ENCODE measurements at regions not wholly inside any gene's neighbourhood (a gene's known extent, or its start where the extent isn't known, plus 50 kb on each side); places are given as distances from the start of the nearest gene placed in this dataset.

DNA sequence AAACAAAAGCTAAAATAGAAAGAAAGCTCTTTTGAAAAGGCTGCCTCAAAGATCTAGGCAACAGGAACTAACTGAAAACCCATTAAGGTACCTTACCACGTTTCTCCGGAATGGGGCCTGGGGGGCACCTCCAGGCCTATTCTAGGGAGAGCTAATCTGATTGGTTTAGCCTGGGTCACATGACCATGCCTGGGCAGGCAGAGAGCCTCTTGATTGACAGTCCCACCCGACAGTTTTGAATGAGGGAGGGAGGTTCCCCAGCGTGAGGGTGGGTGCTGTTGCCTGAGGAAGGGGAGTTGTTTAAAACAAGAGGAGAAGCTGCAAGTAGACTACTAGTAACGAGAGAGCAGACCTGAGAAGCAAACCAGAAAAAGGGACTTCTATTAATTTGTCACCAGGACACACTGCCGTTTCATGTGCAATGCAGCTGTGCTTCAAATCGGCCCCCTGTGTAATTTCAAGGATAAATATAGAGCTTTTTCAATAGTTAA, 143.4 kb upstream of the HS3ST2 start:
- Histone ChIP-seq H4K91ac (ENCODE audit: insufficient read length, low read depth, low read length) (no peak overlapping the region), H3K9ac (ENCODE audit: extremely low read depth, insufficient read length, low read length) (no peak overlapping the region), H3K23ac (ENCODE audit: insufficient read length, low read depth, low read length) (no peak overlapping the region), H2AK5ac (ENCODE audit: insufficient read length, low read length) (no peak overlapping the region), H3T11ph (ENCODE audit: low read length) (no peak overlapping the region), H4K20me1 (ENCODE audit: control insufficient read depth, insufficient read depth, insufficient read length) (no peaks in the 10 kb centered on the region), H2BK120ac (ENCODE audit: low read depth, low read length, poor library complexity, severe bottlenecking) (no peak overlapping the region), H3K56ac (ENCODE audit: insufficient read length, low read depth, low read length) (no peak overlapping the region), H3K18ac (ENCODE audit: insufficient read length, low read depth, low read length) (no peak overlapping the region), H3K27me3 (ENCODE audit: insufficient read depth, low read length) (no peaks in the 10 kb centered on the region), H3K79me2 (ENCODE audit: insufficient read depth, low read length) (no peaks in the 10 kb centered on the region), H3K79me1 (ENCODE audit: insufficient read depth, low read depth, low read length, poor library complexity, severe bottlenecking) (no peaks in the 10 kb centered on the region), H2BK15ac (ENCODE audit: low read depth, low read length) (no peak overlapping the region), H3K4ac (ENCODE audit: low read depth, low read length) (no peak overlapping the region), H2AFZ (ENCODE audit: low read length) (peak overlapping the region; percentile 53), H3K4me1 (ENCODE audit: insufficient read depth, low read length) (peaks cover 2% of the 10 kb centered on the region; the same call in 1 of the 2 replicates), H3K23me2 (ENCODE audit: insufficient read length, low read depth, low read length, poor library complexity, severe bottlenecking) (peaks cover 2% of the 10 kb centered on the region), H3K9me3 (ENCODE audit: control insufficient read depth, low read depth, low read length) (no peaks in the 10 kb centered on the region), H3K14ac (ENCODE audit: insufficient read depth, low read length) (no peak overlapping the region), H2BK5ac (ENCODE audit: insufficient read length, low read length) (no peak overlapping the region), H2BK12ac (ENCODE audit: insufficient read length, low read depth, low read length) (no peak overlapping the region), H4K8ac (replicated peaks; ENCODE audit: insufficient read length, low read depth, low read length) (no peak overlapping the region), H3K27ac (ENCODE audit: insufficient read length, low read depth, low read length) (no peak overlapping the region), H2BK20ac (ENCODE audit: low read depth, low read length, poor library complexity, severe bottlenecking) (no peak overlapping the region), H4K5ac (ENCODE audit: insufficient read length, low read depth, low read length) (peak overlapping the region; percentile 19), H3K4me2 (ENCODE audit: insufficient read depth, insufficient read length, low read length) (no peak overlapping the region)
- Mint-ChIP-seq H3K4me1 (peaks cover 0 to 2% of the 10 kb centered on the region in 2 experiments; a peak in 1 of 4 replicates), H3K27me3 (ENCODE audit: low read depth) (no peaks in the 10 kb centered on the region), H3K9me3 (no peaks in the 10 kb centered on the region), H3K27ac (no peak overlapping the region), H3K4me3 (no peak overlapping the region), H3K36me3 (ENCODE audit: insufficient read depth in 1 of 3, low read depth in 3 of 3) (no peaks in the 10 kb centered on the region)
- TF ChIP-seq, protein P1, sequence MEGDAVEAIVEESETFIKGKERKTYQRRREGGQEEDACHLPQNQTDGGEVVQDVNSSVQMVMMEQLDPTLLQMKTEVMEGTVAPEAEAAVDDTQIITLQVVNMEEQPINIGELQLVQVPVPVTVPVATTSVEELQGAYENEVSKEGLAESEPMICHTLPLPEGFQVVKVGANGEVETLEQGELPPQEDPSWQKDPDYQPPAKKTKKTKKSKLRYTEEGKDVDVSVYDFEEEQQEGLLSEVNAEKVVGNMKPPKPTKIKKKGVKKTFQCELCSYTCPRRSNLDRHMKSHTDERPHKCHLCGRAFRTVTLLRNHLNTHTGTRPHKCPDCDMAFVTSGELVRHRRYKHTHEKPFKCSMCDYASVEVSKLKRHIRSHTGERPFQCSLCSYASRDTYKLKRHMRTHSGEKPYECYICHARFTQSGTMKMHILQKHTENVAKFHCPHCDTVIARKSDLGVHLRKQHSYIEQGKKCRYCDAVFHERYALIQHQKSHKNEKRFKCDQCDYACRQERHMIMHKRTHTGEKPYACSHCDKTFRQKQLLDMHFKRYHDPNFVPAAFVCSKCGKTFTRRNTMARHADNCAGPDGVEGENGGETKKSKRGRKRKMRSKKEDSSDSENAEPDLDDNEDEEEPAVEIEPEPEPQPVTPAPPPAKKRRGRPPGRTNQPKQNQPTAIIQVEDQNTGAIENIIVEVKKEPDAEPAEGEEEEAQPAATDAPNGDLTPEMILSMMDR (conservative IDR thresholded peaks at IDR 0.05): no peak
- DNase-seq: peak; percentile 94
- WGBS (ENCODE audit: extremely low coverage, insufficient read length, low lambda C conversion rate): no CpG with 5 or more reads among the region's 7 CpGs
